HG03066 (cell line): ENCODE measurements at regions not wholly inside any gene's neighbourhood (a gene's known extent, or its start where the extent isn't known, plus 50 kb on each side); places are given as distances from the start of the nearest gene placed in this dataset.
"Not testable (repeated sequence)": the region's sequence is repeated elsewhere in the genome, so short reads cannot be mapped to it uniquely, and the experiment has no call there.

Experiments used
- ATAC-seq: cut with Tn5 transposase; IDR thresholded peaks from one replicate; pipeline ENCODE4 v1.9.1; 2021; ENCODE audit warnings: low read depth; ENCODE audit not compliant: unreplicated experiment

DNA sequence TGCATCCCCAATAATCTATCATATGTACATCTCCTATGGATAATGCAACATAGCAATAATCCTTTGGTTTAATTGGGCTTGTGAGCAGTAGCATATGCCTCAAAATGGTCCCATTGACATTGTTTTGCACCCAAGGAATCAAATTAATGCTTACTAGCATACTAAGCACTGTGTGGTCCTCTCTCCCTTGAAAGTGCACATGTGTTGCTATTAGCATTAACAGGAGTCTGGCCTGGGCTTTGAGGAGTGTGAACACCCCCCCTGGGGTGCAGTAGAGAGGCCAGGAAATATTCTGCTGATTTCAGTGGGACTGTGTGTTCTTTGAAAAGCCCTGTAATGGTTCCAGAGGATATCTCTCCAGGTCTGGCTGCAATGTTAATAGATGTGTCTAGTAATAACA, 1148.4 kb downstream of the VRK1 start:
- ATAC-seq: no peak

DNA sequence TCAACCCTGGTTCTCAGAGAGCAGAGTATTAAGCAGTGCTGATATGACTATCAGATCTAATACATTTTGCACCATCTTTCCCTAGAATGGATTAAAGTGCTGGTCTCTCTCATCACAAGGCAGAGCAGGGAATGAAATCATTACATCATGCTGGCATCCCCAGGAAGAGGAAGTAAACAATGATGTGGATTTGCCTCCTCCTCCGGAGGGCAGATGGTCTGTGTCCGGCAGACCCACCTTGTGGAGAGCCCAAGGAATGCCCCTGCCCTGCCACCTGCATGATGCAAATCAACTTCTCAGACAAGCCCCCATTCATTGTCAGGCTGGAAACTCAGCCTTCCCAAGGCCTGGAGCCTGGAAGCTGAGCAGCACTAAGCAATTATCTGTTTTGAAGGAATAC, 1149.1 kb downstream of the VRK1 start:
- ATAC-seq: no peak

DNA sequence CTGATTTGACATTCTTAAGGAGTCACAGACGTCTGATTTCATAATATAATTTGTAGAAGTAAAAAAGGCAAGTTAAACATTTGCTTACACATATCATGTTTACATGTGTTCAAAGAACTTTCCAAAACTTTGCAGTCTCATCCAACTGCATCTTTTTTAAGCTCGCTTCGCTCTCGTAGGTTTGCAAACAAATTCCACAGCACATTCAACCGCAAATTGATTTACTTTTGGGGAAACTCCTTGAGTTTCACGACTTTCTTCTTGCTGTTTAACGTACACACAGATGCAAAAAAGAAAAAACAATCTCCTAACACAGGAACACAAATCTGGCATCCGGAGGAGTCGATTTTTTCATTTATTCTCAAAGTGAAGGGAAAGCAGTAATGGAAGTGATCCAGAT, 1149.5 kb downstream of the VRK1 start:
- no peak for ATAC-seq

- no peak for ATAC-seq
Measured at GRCh38 chr14:97948841-97949240, 1151.7 kb downstream of the VRK1 start.

GRCh38 chr14:97956581-97957340, 1159.6 kb downstream of the VRK1 start:
- no peak for ATAC-seq

- ATAC-seq: no peak
Measured at GRCh38 chr14:97959251-97959650, 1162.1 kb downstream of the VRK1 start.

DNA sequence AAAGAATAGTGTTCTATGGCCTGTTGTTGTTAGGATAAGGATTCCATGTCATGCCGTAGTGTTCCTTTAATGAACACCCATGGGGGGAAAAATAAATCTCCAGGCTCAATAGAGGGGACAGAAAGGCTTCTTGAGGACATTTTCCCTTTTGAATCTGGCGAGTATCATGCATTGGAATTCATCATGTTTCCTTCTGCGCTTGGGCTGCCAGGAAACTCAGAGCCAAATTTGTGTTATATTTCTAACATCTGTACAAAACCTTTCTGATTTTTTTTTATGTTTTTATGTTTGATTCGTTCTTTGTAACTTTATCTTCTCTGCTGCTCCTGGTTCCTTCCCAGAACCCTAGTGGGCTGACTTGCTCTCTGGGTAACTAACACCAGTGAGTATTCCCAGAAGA, 1163.3 kb downstream of the VRK1 start:
- no peak for ATAC-seq

DNA sequence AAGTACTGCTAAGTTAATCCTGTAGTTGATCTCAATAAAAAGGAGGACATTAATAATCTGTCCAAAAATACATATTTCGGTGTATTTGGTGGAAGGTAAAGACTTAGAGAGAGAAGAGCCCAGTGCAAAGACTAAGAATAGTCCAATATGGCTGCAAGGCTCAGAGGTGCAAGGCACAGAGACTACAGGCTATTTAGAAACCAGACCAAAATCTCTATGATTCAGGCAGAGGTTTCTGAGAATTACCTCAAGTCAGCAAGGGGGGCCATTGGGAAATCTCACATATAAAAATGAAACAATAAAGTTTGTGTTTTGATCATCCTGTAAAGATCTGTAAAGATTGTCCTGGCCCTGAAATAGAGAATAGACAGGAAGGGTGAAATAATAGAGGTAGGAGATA, 1173.0 kb downstream of the VRK1 start:
- ATAC-seq: no peak

GRCh38 chr14:97975216-97975615, 1178.0 kb downstream of the VRK1 start:
- no peak for ATAC-seq

DNA sequence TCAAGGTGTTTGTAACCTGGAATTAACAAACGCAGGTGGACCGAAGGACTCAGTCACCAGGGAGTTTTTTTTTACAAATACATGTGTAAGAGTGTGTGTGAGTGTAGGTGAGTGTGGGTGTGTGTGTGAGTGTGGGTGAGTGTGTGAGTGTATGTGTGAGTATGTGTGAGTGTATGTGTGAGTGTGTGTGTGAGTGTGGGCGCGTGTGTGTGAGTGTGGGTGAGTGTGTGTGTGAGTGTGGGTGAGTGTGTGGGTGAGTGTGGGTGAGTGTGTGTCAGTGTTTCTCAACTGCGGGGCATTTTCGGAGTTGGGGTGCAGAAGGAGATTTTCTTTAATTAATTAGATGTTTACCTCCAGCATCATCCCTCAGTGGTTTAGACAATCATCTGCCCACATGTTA, 1178.8 kb downstream of the VRK1 start:
- ATAC-seq: no peak

DNA sequence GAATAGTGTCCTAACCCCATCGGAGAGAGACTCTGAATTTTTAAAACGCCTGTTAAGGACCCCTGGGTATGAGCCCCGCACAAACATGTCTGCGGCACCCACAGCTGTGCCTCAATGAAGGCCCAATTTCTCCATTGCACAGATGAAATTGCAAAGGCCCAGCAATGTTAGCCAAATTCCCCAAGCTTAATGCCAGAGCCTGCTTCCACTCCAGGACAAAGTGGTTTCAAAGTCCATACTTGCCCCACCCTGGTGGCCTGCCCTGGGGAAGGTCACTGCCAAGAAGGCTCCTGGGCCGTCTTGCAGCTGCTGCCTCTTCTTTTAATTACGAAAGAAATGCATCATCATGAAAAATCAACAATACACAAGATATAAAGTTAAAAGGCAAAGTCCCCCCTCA, 1179.7 kb downstream of the VRK1 start:
- no peak for ATAC-seq

- ATAC-seq: no peak
Measured at GRCh38 chr14:97977651-97978261, 1180.6 kb downstream of the VRK1 start.

- ATAC-seq: no peak
Measured at GRCh38 chr14:97978341-97978740, 1181.2 kb downstream of the VRK1 start.

- no peak for ATAC-seq
Measured at GRCh38 chr14:97993508-97994019, 1196.4 kb downstream of the VRK1 start.

DNA sequence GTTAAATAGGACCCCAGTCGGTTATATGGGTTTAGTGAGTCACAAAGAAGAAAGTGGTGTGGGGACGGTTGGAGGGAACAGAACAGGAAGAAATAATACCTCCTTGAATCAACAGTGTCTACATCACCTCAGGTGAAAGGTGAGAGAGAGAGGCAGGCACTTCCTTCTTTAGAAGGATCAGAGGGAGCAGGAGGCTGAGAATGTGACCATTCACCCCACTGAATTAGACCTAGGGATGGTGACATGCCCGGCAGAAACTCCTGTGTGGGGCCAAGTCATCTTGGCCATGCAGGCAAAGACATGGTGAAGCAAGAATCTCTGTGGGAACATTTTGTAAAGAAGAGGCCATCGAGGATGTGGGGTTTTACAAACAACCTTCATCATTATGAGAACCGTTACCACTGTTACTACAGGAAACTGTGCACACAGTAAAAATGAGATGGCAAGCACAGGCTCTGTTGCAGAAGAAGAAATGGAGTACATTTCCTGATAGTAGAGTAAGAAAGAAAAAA, 1196.9 kb downstream of the VRK1 start:
- ATAC-seq: no peak

DNA sequence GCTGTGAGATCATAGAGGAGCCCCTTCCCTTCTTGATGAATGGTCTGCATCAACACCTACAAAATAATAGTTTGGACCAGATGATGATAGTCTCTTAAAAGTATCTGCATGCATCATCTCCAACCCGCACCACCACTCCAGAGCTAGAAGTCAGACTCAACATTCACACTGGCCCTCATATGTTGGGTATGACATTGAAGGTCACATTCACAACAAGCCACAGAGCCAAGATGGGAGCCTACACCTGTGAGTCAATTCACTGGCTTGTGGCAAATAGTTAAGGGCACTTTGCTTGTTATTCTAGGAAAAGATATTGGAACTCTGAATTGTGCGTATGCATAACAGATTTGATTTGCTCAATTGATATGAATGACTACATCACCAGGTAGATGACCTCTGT, 1197.9 kb downstream of the VRK1 start:
- no peak for ATAC-seq

- ATAC-seq: no peak
Measured at GRCh38 chr14:97995531-97995930, 1198.3 kb downstream of the VRK1 start.

DNA sequence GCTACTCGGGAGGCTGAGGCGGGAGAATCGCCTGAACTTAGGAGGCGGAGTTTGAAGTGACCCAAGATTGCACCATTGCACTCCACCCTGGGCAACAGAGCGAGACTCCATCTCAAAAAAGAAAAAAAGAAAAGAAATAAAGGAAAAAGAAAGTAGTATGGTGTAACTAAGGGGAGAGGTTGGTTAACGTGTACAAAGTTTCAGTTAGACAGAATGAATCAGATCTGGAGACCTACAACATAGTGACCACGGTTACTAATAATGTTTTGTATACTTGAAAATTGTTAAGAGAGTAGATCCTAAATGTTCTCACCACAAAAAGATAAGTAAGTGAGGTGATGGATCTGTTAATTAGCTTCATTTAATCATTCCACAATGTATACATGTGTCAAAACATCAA, 1208.8 kb downstream of the VRK1 start:
- ATAC-seq: no peak

DNA sequence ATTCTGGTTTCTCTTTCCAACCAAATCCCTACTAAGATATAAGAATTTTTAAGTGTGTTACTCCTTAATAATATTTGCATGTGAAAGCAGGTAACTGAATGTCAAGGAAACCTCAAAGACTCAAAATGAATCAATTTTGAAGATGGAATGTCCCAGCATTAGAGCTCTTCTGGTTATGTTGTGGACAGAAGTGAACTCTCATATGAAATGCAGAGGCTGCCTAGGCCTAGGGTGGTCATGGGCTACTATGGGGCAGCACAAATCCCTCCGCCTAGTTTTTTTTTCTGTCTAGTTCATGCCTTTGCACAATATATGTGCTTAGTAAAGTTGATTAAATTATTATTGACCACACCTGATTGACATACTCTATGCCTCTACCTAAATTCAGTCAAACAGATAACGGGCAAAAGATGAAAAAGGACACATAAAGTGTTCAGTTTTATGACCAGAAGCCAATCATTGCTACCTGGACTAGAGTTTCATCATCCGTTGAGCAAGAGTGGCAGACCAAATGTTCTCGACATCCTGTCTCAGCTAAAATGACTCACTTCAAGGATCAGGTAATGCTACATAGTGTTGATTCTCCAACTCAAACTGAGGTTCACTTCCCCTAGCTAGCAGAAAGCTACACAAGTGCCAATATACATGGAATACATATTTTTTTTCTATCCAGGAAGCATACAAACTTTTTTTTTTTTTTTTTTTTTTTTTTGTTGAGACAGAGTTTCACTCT, 1211.4 kb downstream of the VRK1 start:
- ATAC-seq: no peak

DNA sequence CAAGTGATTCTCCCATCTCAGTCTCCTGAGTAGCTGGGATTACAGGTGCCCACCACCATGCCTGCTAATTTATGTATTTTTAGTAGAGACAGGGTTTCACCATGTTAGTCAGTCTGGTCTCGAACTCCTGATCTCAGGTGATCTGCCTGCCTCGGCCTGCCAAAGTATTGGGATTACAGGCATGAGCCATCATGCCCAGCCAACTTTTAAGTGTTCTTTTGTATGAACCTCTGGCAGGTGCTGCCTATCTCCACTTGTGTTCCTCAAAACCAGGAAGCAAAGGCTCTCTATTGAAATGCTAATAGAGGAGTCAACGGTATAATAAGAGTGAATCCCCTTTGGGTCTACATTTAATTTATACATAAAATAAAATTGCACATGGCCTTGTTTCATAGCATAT, 1212.0 kb downstream of the VRK1 start:
- ATAC-seq: not testable (repeated sequence)

DNA sequence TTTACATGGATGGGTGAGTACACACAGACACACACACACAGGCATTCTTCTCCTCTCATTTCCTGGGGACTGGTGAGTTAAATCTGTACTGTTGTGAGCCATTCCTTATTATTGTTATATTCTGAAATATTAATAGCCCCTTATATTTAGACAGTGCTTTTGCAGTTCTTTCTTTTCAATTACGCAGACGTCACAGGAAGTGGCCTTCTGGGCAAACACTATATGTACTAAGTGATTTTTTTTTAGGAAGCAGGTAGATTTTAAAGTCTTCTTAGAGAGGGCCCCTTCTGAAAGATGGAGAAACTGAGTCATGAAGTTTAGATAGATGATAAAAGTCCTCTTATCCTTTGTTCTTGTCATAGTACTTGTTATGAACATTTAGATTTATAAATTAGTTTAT, 1213.6 kb downstream of the VRK1 start:
- no peak for ATAC-seq
